ENCODE measurements at regions not wholly inside any gene's neighbourhood (a gene's known extent, or its start where the extent isn't known, plus 50 kb on each side); places are given as distances from the start of the nearest gene placed in this dataset.

GRCh38 chr1:14215151-14215550, 383.3 kb upstream of the KAZN start:
- TF ChIP-seq, protein P1, sequence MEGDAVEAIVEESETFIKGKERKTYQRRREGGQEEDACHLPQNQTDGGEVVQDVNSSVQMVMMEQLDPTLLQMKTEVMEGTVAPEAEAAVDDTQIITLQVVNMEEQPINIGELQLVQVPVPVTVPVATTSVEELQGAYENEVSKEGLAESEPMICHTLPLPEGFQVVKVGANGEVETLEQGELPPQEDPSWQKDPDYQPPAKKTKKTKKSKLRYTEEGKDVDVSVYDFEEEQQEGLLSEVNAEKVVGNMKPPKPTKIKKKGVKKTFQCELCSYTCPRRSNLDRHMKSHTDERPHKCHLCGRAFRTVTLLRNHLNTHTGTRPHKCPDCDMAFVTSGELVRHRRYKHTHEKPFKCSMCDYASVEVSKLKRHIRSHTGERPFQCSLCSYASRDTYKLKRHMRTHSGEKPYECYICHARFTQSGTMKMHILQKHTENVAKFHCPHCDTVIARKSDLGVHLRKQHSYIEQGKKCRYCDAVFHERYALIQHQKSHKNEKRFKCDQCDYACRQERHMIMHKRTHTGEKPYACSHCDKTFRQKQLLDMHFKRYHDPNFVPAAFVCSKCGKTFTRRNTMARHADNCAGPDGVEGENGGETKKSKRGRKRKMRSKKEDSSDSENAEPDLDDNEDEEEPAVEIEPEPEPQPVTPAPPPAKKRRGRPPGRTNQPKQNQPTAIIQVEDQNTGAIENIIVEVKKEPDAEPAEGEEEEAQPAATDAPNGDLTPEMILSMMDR (IDR thresholded peaks at IDR 0.05; ENCODE audit: low read depth, low read length, missing control alignments): no peak
- DNase-seq (ENCODE audit: extremely low read depth, low read depth): no peak
- H3K4me3 ChIP-seq (replicated peaks; ENCODE audit: low read depth, low read length): no peak overlapping the region

- H3K4me3 ChIP-seq (replicated peaks; ENCODE audit: low read depth, low read length): no peak overlapping the region
- no peak for DNase-seq (ENCODE audit: extremely low read depth, low read depth)
- TF ChIP-seq, protein P1 (IDR thresholded peaks at IDR 0.05; ENCODE audit: low read depth, low read length, missing control alignments): no peak
Measured at GRCh38 chr1:14217384-14217783, 381.1 kb upstream of the KAZN start.

- TF ChIP-seq, protein P1 (IDR thresholded peaks at IDR 0.05; ENCODE audit: low read depth, low read length, missing control alignments): no peak
- no peak overlapping the region for H3K4me3 ChIP-seq (replicated peaks; ENCODE audit: low read depth, low read length)
- no peak for DNase-seq (ENCODE audit: extremely low read depth, low read depth)
Measured at GRCh38 chr1:14220324-14220723, 378.2 kb upstream of the KAZN start.

DNA sequence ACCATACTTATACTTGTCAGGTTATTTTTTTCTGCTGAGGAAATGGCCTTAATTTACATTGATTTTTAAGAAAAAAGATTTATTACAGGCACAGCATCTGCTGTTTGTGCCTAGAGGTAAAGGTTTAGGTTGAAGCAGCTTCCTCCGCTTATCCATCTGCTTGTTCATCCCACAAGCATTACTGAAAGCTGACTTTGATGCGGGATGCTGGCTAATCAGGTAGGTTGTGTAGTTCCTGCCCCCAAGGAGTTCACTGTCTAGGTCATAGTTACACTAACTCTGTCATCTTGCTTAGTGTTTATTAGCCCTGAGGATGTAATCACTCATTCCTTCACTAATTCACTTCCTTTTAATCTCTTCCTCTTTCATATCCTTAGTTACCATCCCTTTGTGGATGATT, 377.7 kb upstream of the KAZN start:
- DNase-seq (ENCODE audit: extremely low read depth, low read depth): no peak
- no peak overlapping the region for H3K4me3 ChIP-seq (replicated peaks; ENCODE audit: low read depth, low read length)
- TF ChIP-seq, protein P1 (IDR thresholded peaks at IDR 0.05; ENCODE audit: low read depth, low read length, missing control alignments): no peak

DNA sequence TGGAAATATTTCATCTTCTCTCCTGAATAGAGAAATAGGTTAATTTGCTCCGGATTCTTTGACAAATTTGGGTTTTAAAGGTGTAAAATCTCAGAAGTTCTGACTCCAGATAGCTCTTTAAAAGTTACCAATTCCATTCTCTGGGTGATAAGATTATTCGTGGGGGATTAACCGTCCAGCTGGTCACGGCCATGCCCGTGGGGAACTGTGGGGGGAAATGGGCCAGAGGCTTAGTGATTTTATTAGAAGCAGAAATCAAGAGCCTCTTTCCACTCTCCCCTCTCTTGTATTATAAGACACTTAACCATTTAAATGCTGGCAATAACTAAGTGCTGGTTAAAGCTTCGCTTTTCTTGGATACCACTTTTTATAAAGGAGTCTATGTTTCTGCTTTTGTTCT, 376.4 kb upstream of the KAZN start:
- TF ChIP-seq, protein P1 (IDR thresholded peaks at IDR 0.05; ENCODE audit: low read depth, low read length, missing control alignments): no peak
- H3K4me3 ChIP-seq (replicated peaks; ENCODE audit: low read depth, low read length): no peak overlapping the region
- no peak for DNase-seq (ENCODE audit: extremely low read depth, low read depth)

GRCh38 chr1:14228677-14229076, 369.8 kb upstream of the KAZN start:
- H3K4me3 ChIP-seq (replicated peaks; ENCODE audit: low read depth, low read length): no peak overlapping the region
- TF ChIP-seq, protein P1 (IDR thresholded peaks at IDR 0.05; ENCODE audit: low read depth, low read length, missing control alignments): no peak
- no peak for DNase-seq (ENCODE audit: extremely low read depth, low read depth)

- TF ChIP-seq, protein P1 (IDR thresholded peaks at IDR 0.05; ENCODE audit: low read depth, low read length, missing control alignments): no peak
- H3K4me3 ChIP-seq (replicated peaks; ENCODE audit: low read depth, low read length): no peak overlapping the region
- no peak for DNase-seq (ENCODE audit: extremely low read depth, low read depth)
Measured at GRCh38 chr1:14233510-14233909, 365.0 kb upstream of the KAZN start.
